OCI-LY3 (cell line): ENCODE measurements at regions not wholly inside any gene's neighbourhood (a gene's known extent, or its start where the extent isn't known, plus 50 kb on each side); places are given as distances from the start of the nearest gene placed in this dataset.

ENCODE experiments used
- H2AFZ ChIP-seq: fragments of 200-600, 300-600 bp; shearing (Covaris generic); 2 replicates; pipeline ENCODE4 v1.6.0; 2014; ENCODE audit warnings: antibody characterized with exemption, low read depth, low read length
- H3K27ac ChIP-seq: fragments of 200-600, 300-600 bp; sonication (generic); 2 replicates; pipeline ENCODE4 v1.5.1; 2014; ENCODE audit warnings: mild to moderate bottlenecking, low read length, moderate library complexity, mixed read lengths
- H3K27me3 ChIP-seq: fragments of 200-600, 300-600 bp; sonication (generic); 2 replicates; pipeline ENCODE4 v1.6.1; 2014; ENCODE audit warnings: low read depth, low read length, mixed read lengths
- H3K36me3 ChIP-seq: fragments of 200-600, 300-600 bp; sonication (generic); replicated peaks from 2 replicates; pipeline ENCODE3; 2014; ENCODE audit warnings: low read depth, low read length, mixed read lengths
- H3K4me1 ChIP-seq: fragments of 300-600, 200-600 bp; sonication (generic); 2 replicates; pipeline ENCODE4 v1.6.1; 2014; ENCODE audit warnings: low read length, mixed read lengths
- H3K4me2 ChIP-seq: fragments of 200-600, 300-600 bp; sonication (generic); 2 replicates; pipeline ENCODE4 v1.6.1; 2014; ENCODE audit warnings: low read length, mixed read lengths
- H3K4me3 ChIP-seq: fragments of 300-600, 200-600 bp; sonication (generic); 2 replicates; pipeline ENCODE4 v1.5.1; 2014; ENCODE audit warnings: antibody characterized with exemption, mild to moderate bottlenecking, low read length, moderate library complexity
- H3K79me2 ChIP-seq: fragments of 300-600, 200-600 bp; shearing (Covaris generic); 2 replicates; pipeline ENCODE4 v1.6.1; 2014; ENCODE audit warnings: mild to moderate bottlenecking, low read length, mixed read lengths
- H3K9ac ChIP-seq: fragments of 300-600, 200-600 bp; shearing (Covaris generic); 2 replicates; pipeline ENCODE4 v1.6.0; 2014; ENCODE audit warnings: mild to moderate bottlenecking, low read length, moderate library complexity
- H3K9me3 ChIP-seq: fragments of 200-600, 300-600 bp; shearing (Covaris generic); 2 replicates; pipeline ENCODE4 v1.6.1; 2014; ENCODE audit warnings: low read length, mixed read lengths; ENCODE audit not compliant: insufficient read depth
- H4K20me1 ChIP-seq: fragments of 200-600, 300-600 bp; sonication (generic); 2 replicates; pipeline ENCODE4 v1.6.1; 2016; ENCODE audit warnings: low read length, mixed read lengths; ENCODE audit not compliant: insufficient read depth
- EZH2phosphoT487 ChIP-seq: fragments of 200-600 bp; shearing (Covaris generic); IDR thresholded peaks from 2 replicates; pipeline ENCODE4 v1.6.1; 2018; ENCODE audit warnings: antibody characterized with exemption, mixed run types, low read depth
- TF ChIP-seq, protein P1 (sequence below): fragments of 200-600, 300-600 bp; sonication (generic); IDR thresholded peaks from 2 replicates; pipeline ENCODE4 v1.5.1; 2014; ENCODE audit warnings: antibody characterized with exemption, low read length, low read depth

DNA sequence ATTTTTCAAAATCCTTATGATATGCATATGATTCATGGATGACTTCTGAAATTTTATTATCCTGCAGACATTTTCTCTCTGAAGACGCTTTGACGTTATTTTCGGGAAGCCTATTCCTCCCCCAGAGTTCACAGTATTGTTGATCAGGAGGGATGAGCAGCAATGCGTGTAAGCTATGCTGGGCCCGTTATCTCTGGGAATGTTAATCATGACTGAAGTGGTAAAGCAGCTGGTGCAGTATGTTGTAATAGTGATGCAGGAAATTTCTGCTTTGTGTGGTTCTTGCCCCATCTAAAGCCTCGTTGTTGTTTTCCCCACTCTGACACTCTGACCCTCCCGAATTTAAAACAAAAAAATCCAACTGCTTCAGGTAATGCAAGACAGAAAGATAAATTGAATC, 1797.8 kb upstream of the WWC1 start:
- no peak overlapping the region for H3K9ac ChIP-seq
- H3K4me3 ChIP-seq = no peak overlapping the region
- no peaks in the 10 kb centered on the region for H3K36me3 ChIP-seq
- no peaks in the 10 kb centered on the region for H4K20me1 ChIP-seq
- H3K4me1 ChIP-seq = no peaks in the 10 kb centered on the region
- no peaks in the 10 kb centered on the region for H3K27me3 ChIP-seq
- no peak overlapping the region for H3K27ac ChIP-seq
- H3K79me2 ChIP-seq = no peaks in the 10 kb centered on the region
- H3K4me2 ChIP-seq = no peak overlapping the region
- no peak overlapping the region for H2AFZ ChIP-seq
- TF ChIP-seq, protein P1, sequence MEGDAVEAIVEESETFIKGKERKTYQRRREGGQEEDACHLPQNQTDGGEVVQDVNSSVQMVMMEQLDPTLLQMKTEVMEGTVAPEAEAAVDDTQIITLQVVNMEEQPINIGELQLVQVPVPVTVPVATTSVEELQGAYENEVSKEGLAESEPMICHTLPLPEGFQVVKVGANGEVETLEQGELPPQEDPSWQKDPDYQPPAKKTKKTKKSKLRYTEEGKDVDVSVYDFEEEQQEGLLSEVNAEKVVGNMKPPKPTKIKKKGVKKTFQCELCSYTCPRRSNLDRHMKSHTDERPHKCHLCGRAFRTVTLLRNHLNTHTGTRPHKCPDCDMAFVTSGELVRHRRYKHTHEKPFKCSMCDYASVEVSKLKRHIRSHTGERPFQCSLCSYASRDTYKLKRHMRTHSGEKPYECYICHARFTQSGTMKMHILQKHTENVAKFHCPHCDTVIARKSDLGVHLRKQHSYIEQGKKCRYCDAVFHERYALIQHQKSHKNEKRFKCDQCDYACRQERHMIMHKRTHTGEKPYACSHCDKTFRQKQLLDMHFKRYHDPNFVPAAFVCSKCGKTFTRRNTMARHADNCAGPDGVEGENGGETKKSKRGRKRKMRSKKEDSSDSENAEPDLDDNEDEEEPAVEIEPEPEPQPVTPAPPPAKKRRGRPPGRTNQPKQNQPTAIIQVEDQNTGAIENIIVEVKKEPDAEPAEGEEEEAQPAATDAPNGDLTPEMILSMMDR = no peak
- TF ChIP-seq EZH2phosphoT487 = no peak
- no peaks in the 10 kb centered on the region for H3K9me3 ChIP-seq

DNA sequence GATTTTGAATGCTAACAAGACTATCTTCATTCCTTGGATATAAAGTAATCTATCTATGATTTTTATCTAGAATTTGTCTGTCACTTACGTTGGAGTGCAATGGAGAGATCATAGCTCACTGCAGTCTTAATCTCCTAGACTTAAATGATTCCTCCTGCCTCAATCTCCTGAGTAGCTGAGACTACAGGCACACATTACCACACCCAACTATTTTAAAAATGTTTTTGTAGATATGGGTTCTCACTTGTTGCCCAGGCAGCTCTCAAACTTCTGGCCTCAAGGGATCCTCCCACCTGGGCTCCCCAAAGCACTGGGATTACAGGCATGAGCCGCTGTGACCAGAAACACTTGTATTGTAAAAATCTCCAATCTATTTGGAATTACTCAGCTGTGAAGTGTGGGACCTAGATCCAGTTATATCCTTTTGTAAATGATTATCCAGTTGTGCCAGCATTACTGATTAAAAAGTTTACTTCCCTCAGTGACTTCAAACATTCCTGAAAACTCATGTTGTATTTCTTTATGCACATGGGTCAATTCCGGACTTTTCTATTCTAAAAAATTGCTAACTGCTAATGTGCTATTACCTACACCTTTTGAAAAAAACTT, 1793.8 kb upstream of the WWC1 start:
- Histone ChIP-seq H3K4me2 (no peak overlapping the region), H4K20me1 (no peaks in the 10 kb centered on the region), H3K27ac (no peak overlapping the region), H3K27me3 (no peaks in the 10 kb centered on the region), H3K36me3 (no peaks in the 10 kb centered on the region), H2AFZ (no peak overlapping the region), H3K9me3 (no peaks in the 10 kb centered on the region), H3K9ac (no peak overlapping the region), H3K4me3 (no peak overlapping the region), H3K79me2 (no peaks in the 10 kb centered on the region), H3K4me1 (no peaks in the 10 kb centered on the region)
- no peak for TF ChIP-seq EZH2phosphoT487
- TF ChIP-seq, protein P1 = no peak

DNA sequence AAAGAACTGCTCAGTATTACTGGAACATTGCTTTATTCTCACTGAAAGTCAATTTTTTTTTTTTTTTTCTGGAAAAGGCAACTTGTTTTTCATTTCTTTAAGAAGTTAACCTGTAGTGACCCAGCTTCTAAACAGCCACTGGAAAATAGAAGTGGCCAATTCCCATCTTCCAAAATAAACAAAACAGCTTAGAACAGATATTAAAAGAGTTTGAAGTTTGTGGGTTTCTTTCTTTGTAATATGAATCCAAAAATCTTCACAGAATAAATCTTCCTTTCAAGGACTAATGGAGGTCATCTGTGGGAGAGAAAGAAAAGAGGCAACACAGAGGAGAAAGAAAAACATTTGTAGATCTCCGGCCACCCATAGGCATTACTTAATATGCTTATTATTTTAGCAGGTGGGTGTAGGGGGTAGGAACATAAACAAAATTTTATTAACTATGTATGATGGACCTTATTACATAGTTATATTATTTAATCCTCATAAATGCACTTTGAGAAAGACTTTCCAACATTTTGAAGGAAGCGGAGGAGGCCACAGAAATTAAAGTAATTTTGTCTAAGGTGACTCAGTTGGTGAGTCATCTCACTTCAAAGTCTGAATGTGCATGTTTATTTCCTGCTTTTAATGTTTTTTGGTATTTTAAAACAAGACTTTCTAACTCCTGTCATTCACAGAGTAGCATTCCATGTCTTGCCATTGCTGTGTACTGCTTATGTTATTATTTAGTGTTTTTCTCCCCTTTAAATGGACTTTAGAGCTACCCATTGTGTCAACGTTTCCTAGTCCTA, 1791.8 kb upstream of the WWC1 start:
- H3K36me3 ChIP-seq = no peaks in the 10 kb centered on the region

DNA sequence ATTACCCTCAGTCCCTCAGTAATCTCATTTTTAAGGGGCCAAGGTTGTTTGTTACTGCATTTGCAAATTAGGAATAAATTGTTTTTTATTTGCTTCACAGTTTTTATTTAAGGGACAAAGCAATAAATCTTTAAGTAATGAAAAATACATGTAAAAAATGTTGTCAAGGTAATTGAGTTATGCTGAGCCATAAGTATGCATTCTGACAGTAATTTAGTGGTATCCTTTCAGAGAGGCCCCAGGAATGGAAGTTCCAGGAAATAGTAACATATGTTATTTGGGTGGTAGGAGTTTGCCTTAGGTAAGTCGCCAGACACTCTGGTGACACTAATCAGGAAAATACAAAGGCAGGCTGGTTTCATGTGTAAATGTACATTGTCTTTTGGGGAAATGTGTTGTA, 1787.9 kb upstream of the WWC1 start:
- no peaks in the 10 kb centered on the region for H3K27me3 ChIP-seq
- no peak overlapping the region for H2AFZ ChIP-seq
- H3K27ac ChIP-seq = no peak overlapping the region
- H4K20me1 ChIP-seq = no peaks in the 10 kb centered on the region
- no peaks in the 10 kb centered on the region for H3K79me2 ChIP-seq
- TF ChIP-seq, protein P1 = no peak
- no peak for TF ChIP-seq EZH2phosphoT487
- no peaks in the 10 kb centered on the region for H3K4me1 ChIP-seq
- H3K4me3 ChIP-seq = no peak overlapping the region
- no peaks in the 10 kb centered on the region for H3K36me3 ChIP-seq
- H3K4me2 ChIP-seq = no peak overlapping the region
- no peaks in the 10 kb centered on the region for H3K9me3 ChIP-seq
- no peak overlapping the region for H3K9ac ChIP-seq

More for the DNA sequence above, 1791.8 kb upstream of the WWC1 start:
- H3K9me3 ChIP-seq = no peaks in the 10 kb centered on the region
- TF ChIP-seq EZH2phosphoT487 = no peak
- TF ChIP-seq, protein P1 = no peak
- no peak overlapping the region for H2AFZ ChIP-seq
- no peaks in the 10 kb centered on the region for H3K4me1 ChIP-seq
- H3K79me2 ChIP-seq = no peaks in the 10 kb centered on the region
- H3K9ac ChIP-seq = no peak overlapping the region
- no peaks in the 10 kb centered on the region for H4K20me1 ChIP-seq
- H3K4me3 ChIP-seq = no peak overlapping the region
- H3K4me2 ChIP-seq = no peak overlapping the region
- H3K27ac ChIP-seq = no peak overlapping the region
- no peaks in the 10 kb centered on the region for H3K27me3 ChIP-seq
